Peyer's patch (tissue), 4 donors: ENCODE measurements at regions not wholly inside any gene's neighbourhood (a gene's known extent, or its start where the extent isn't known, plus 50 kb on each side); places are given as distances from the start of the nearest gene placed in this dataset.

Experiments
- DNase-seq, 3 donors: peaks; one replicate each; pipeline ENCODE4 v3.0.0-alpha.2; 2017 to 2019
- H3K27ac ChIP-seq, 4 donors: fragments of 200-600 bp; sonication (generic); one replicate each; pipeline ENCODE4 v1.5.1; 2016 to 2019
- H3K27me3 ChIP-seq, 2 donors: fragments of 200-600 bp; sonication (generic); one replicate each; pipeline ENCODE4 v1.5.1; 2019
- H3K36me3 ChIP-seq, 3 donors: fragments of 200-600 bp; sonication (generic); one replicate each; pipeline ENCODE4 v1.5.1; 2016 to 2019
- H3K4me1 ChIP-seq, 4 donors: fragments of 200-600 bp; sonication (generic); one replicate each; pipeline ENCODE4 v1.5.1; 2016 to 2019
- H3K4me3 ChIP-seq, 4 donors: fragments of 200-600 bp; sonication (generic); 1 replicate in 3 of 4; 2 replicates in 1 of 4; pipeline ENCODE4 v1.5.1; 2016 to 2019; ENCODE audit warnings: mild to moderate bottlenecking in 1 of 4
- H3K9me3 ChIP-seq, 4 donors: fragments of 200-600 bp; sonication (generic); one replicate each; pipeline ENCODE4 v1.5.1; 2016 to 2019; ENCODE audit warnings: mild to moderate bottlenecking in 1 of 4
- CTCF ChIP-seq, 6 experiments: fragments of 450-650 bp in 4 of 6; fragments of 200-600 bp in 2 of 6; sonication (generic) in 1 of 6; IDR thresholded peaks; one replicate each; pipeline ENCODE4 v1.5.1; 2017 to 2019; ENCODE audit warnings: antibody characterized with exemption in 6 of 6, mild to moderate bottlenecking in 3 of 6, moderate library complexity in 1 of 6
- POLR2A ChIP-seq, 2 donors: fragments of 450-650 bp; IDR thresholded peaks; one replicate each; pipeline ENCODE4 v1.5.1; 2017; ENCODE audit warnings: antibody characterized with exemption in 2 of 2, mild to moderate bottlenecking in 2 of 2, moderate library complexity in 2 of 2

- Histone ChIP-seq H3K36me3 (no peaks in the 10 kb centered on the region), H3K4me1 (no peaks in the 10 kb centered on the region), H3K27ac (no peak overlapping the region), H3K4me3 (no peak overlapping the region), H3K9me3 (no peaks in the 10 kb centered on the region), H3K27me3 (no peaks in the 10 kb centered on the region)
- no peak for DNase-seq
- TF ChIP-seq POLR2A (IDR thresholded peaks at IDR 0.05) (no peak), CTCF (IDR thresholded peaks at IDR 0.05) (no peak)
Measured at GRCh38 chr3:56880720-56881575, 79.2 kb upstream of the ARHGEF3 start.

- TF ChIP-seq CTCF (IDR thresholded peaks at IDR 0.05) (no peak), POLR2A (IDR thresholded peaks at IDR 0.05) (no peak)
- DNase-seq, result no peak
- no peak overlapping the region for H3K4me3 ChIP-seq
- H3K27ac ChIP-seq, result no peak overlapping the region
- no peaks in the 10 kb centered on the region for H3K9me3 ChIP-seq
- H3K36me3 ChIP-seq, result no peaks in the 10 kb centered on the region
- H3K27me3 ChIP-seq, result no peaks in the 10 kb centered on the region
- H3K4me1 ChIP-seq, result no peaks in the 10 kb centered on the region
Measured at GRCh38 chr3:56879436-56880215, 77.9 kb upstream of the ARHGEF3 start.

DNA sequence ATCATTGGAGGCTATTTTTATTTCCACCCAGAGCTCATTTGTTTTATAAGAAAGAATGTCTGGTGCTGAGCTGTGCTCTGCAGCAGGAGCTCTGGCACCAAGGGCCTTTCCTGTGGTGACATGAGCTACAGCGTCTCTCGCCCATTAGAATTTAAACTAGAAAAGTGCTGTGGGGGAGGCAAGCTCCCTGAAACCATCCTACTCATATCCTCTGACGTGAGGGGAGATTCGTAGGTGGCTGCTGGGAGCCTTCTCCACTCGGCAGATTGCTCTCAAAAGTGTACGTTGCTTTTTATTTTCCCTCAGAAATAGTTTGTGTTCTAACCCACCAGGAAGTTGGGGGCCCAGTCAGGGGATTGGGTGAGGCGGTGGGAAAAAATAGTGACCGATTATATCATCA lies 76.3 kb upstream of the ARHGEF3 start:
- H3K27ac ChIP-seq, result no peak overlapping the region
- no peak for DNase-seq
- H3K27me3 ChIP-seq, result no peaks in the 10 kb centered on the region

GRCh38 chr3:56876916-56877315 lies 75.2 kb upstream of the ARHGEF3 start:
- Histone ChIP-seq H3K27me3 (no peaks in the 10 kb centered on the region), H3K36me3 (no peaks in the 10 kb centered on the region), H3K9me3 (no peaks in the 10 kb centered on the region), H3K4me3 (no peak overlapping the region), H3K27ac (no peak overlapping the region), H3K4me1 (no peaks in the 10 kb centered on the region)
- no peak for TF ChIP-seq CTCF (IDR thresholded peaks at IDR 0.05)
- no peak for TF ChIP-seq POLR2A (IDR thresholded peaks at IDR 0.05)
- DNase-seq, result no peak

More for the DNA sequence above, 76.3 kb upstream of the ARHGEF3 start:
- Histone ChIP-seq H3K36me3 (no peaks in the 10 kb centered on the region), H3K4me3 (no peak overlapping the region), H3K4me1 (no peaks in the 10 kb centered on the region), H3K9me3 (no peaks in the 10 kb centered on the region)
- TF ChIP-seq POLR2A (IDR thresholded peaks at IDR 0.05), result no peak
- TF ChIP-seq CTCF (IDR thresholded peaks at IDR 0.05), result no peak

GRCh38 chr3:56874269-56874668 lies 72.5 kb upstream of the ARHGEF3 start:
- H3K27ac ChIP-seq, result no peak overlapping the region
- no peaks in the 10 kb centered on the region for H3K4me1 ChIP-seq
- no peak for DNase-seq
- no peaks in the 10 kb centered on the region for H3K9me3 ChIP-seq
- no peaks in the 10 kb centered on the region for H3K36me3 ChIP-seq
- no peaks in the 10 kb centered on the region for H3K27me3 ChIP-seq
- no peak overlapping the region for H3K4me3 ChIP-seq
- no peak for TF ChIP-seq CTCF (IDR thresholded peaks at IDR 0.05)
- TF ChIP-seq POLR2A (IDR thresholded peaks at IDR 0.05), result no peak
